GM13977 (cell line): ENCODE measurements at regions not wholly inside any gene's neighbourhood (a gene's known extent, or its start where the extent isn't known, plus 50 kb on each side); places are given as distances from the start of the nearest gene placed in this dataset.

Source experiments
- DNase-seq: peaks from one replicate; pipeline ENCODE4 v3.0.0; 2012; ENCODE audit warnings: low spot score
- CTCF ChIP-seq: IDR thresholded peaks from 2 replicates; pipeline ENCODE4 v1.5.1; 2012; ENCODE audit warnings: mild to moderate bottlenecking, control low read depth; ENCODE audit not compliant: insufficient read depth; ENCODE audit errors: extremely low read depth, missing control alignments
- in situ Hi-C: fragments of 300-500 bp; cut with MboI; formaldehyde crosslinking; loops from one replicate; pipeline ENCODE4 v1.12.0; 2022; ENCODE audit warnings: low sequenced_read_pairs, low pct_unique_long_range_greater_than_20kb, mixed read lengths, inconsistent platforms; ENCODE audit not compliant: unreplicated experiment

GRCh38 chr7:110519851-110520250 lies 571.1 kb upstream of the LRRN3 start:
- TF ChIP-seq CTCF = no peak
- in situ Hi-C loops = no loop called here
- DNase-seq = no peak

- in situ Hi-C loops = no loop called here
- no peak for TF ChIP-seq CTCF
Observed at GRCh38 chr7:110521357-110521911, 569.5 kb upstream of the LRRN3 start.

GRCh38 chr7:110522061-110522760 lies 568.7 kb upstream of the LRRN3 start:
- no peak for TF ChIP-seq CTCF
- in situ Hi-C loops = no loop called here
- no peak for DNase-seq

More at GRCh38 chr7:110521357-110521911, 569.5 kb upstream of the LRRN3 start:
- DNase-seq = no peak

- no peak for TF ChIP-seq CTCF
- DNase-seq = no peak
- in situ Hi-C loops = no loop called here
Observed at GRCh38 chr7:110522761-110523200, 568.1 kb upstream of the LRRN3 start.

GRCh38 chr7:110529175-110529574 lies 561.8 kb upstream of the LRRN3 start:
- no peak for DNase-seq
- in situ Hi-C loops = no loop called here
- TF ChIP-seq CTCF = no peak

- in situ Hi-C loops = no loop called here
- no peak for DNase-seq
- TF ChIP-seq CTCF = no peak
Observed at GRCh38 chr7:110531186-110531585, 559.7 kb upstream of the LRRN3 start.
